Osteoblast (primary cell): ENCODE measurements at regions not wholly inside any gene's neighbourhood (a gene's known extent, or its start where the extent isn't known, plus 50 kb on each side); places are given as distances from the start of the nearest gene placed in this dataset.

Experiments
- DNase-seq: peaks from one replicate; pipeline ENCODE4 v3.0.0; 2011; ENCODE audit warnings: low spot score, mixed read lengths; ENCODE audit not compliant: insufficient read length; ENCODE audit errors: missing footprints
- H2AFZ ChIP-seq: 2 replicates; pipeline ENCODE4 v1.6.0; 2011; ENCODE audit warnings: mild to moderate bottlenecking, low read length
- H3K27ac ChIP-seq: 2 replicates; pipeline ENCODE4 v1.5.1; 2011; ENCODE audit warnings: mild to moderate bottlenecking, low read depth, low read length, moderate library complexity
- H3K27me3 ChIP-seq: 2 replicates; pipeline ENCODE4 v1.6.0; 2012; ENCODE audit warnings: mild to moderate bottlenecking, control low read depth, inconsistent platforms, low read length, moderate library complexity; ENCODE audit not compliant: insufficient read depth
- H3K36me3 ChIP-seq: 2 replicates; pipeline ENCODE4 v1.5.1; 2011; ENCODE audit warnings: mild to moderate bottlenecking, low read length, control low read depth, moderate library complexity; ENCODE audit not compliant: insufficient read depth
- H3K4me1 ChIP-seq: 2 replicates; pipeline ENCODE4 v1.5.1; 2011; ENCODE audit warnings: mild to moderate bottlenecking, low read length, control low read depth, moderate library complexity; ENCODE audit not compliant: insufficient read depth
- H3K4me2 ChIP-seq: 2 replicates; pipeline ENCODE4 v1.6.0; 2011; ENCODE audit warnings: mild to moderate bottlenecking, low read length; ENCODE audit not compliant: insufficient read depth
- H3K4me3 ChIP-seq: fragments of 200-600 bp; sonication (generic); 3 replicates; pipeline ENCODE4 v1.5.1; 2012; ENCODE audit warnings: mild to moderate bottlenecking, low read length, inconsistent platforms; ENCODE audit not compliant: insufficient read depth
- H3K79me2 ChIP-seq: 2 replicates; pipeline ENCODE4 v1.6.0; 2012; ENCODE audit warnings: mild to moderate bottlenecking, low read length, control low read depth, inconsistent platforms; ENCODE audit not compliant: insufficient read depth
- H3K9me3 ChIP-seq: 2 replicates; pipeline ENCODE4 v1.5.1; 2011; ENCODE audit warnings: low read depth, low read length, control low read depth
- H4K20me1 ChIP-seq: 2 replicates; pipeline ENCODE4 v1.6.0; 2012; ENCODE audit warnings: mild to moderate bottlenecking, low read length, control low read depth; ENCODE audit not compliant: insufficient read depth
- TF ChIP-seq, protein P1 (sequence below): IDR thresholded peaks from 2 replicates; pipeline ENCODE4 v1.5.1; 2011; ENCODE audit warnings: mild to moderate bottlenecking, low read depth, low read length, moderate library complexity; ENCODE audit errors: extremely low read depth

DNA sequence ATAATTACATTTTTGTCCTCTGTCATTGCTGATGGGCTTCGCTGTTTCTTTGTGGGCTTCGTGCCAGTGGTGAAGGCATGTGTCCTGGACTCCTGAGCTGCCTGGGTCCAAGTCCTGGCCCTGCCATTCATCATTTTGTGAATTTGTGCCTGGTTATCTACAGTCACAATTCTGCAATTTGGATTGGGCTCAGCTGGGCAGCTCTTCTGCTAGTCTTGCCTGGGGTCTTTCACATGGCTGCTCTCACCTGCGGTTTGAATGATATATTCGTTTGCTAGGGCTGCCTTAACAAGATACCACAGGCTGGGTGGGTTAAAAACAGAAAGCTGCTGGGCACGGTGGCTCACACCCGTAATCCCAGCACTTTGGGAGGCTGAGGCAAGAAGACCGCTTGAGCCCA, 192.7 kb upstream of the IER5L start:
- no peak overlapping the region for H3K27ac ChIP-seq
- DNase-seq = no peak

DNA sequence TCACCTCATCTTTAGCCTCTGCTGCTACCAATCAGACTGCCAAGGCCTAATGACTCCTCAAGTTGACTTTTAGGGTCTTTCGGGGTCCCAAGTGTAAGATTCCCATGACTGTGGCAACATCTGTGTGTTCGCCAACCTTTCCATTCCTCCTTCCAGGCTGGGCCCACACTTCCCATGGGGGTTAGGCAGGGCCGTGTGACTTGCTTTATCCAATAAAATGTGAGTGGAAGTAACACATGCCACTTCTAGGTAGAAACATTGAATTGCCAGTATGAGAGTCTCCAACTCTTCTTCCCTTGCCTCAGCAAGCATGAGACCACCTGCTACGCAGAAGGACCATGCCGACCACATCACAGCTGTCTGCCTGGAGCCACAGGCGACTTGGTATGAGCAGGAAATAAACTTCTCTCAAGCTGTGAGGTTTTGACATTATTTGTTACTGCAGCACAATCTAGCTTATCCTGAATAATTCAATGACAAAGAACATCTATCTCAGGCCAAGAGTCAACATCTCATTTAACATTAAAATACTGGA, 190.4 kb upstream of the IER5L start:
- Histone ChIP-seq H3K9me3 (no peaks in the 10 kb centered on the region), H2AFZ (no peak overlapping the region), H4K20me1 (no peaks in the 10 kb centered on the region), H3K4me2 (no peak overlapping the region), H3K27me3 (no peaks in the 10 kb centered on the region), H3K27ac (no peak overlapping the region), H3K36me3 (no peaks in the 10 kb centered on the region), H3K79me2 (no peaks in the 10 kb centered on the region), H3K4me1 (peaks cover 7% of the 10 kb centered on the region), H3K4me3 (no peak overlapping the region)
- DNase-seq = peak; percentile 46
- TF ChIP-seq, protein P1, sequence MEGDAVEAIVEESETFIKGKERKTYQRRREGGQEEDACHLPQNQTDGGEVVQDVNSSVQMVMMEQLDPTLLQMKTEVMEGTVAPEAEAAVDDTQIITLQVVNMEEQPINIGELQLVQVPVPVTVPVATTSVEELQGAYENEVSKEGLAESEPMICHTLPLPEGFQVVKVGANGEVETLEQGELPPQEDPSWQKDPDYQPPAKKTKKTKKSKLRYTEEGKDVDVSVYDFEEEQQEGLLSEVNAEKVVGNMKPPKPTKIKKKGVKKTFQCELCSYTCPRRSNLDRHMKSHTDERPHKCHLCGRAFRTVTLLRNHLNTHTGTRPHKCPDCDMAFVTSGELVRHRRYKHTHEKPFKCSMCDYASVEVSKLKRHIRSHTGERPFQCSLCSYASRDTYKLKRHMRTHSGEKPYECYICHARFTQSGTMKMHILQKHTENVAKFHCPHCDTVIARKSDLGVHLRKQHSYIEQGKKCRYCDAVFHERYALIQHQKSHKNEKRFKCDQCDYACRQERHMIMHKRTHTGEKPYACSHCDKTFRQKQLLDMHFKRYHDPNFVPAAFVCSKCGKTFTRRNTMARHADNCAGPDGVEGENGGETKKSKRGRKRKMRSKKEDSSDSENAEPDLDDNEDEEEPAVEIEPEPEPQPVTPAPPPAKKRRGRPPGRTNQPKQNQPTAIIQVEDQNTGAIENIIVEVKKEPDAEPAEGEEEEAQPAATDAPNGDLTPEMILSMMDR = no peak

More for the DNA sequence above, 192.7 kb upstream of the IER5L start:
- Histone ChIP-seq H3K4me1 (no peaks in the 10 kb centered on the region), H3K4me3 (no peak overlapping the region), H4K20me1 (no peaks in the 10 kb centered on the region), H2AFZ (no peak overlapping the region), H3K36me3 (no peaks in the 10 kb centered on the region), H3K27me3 (no peaks in the 10 kb centered on the region), H3K9me3 (no peaks in the 10 kb centered on the region), H3K79me2 (no peaks in the 10 kb centered on the region), H3K4me2 (no peak overlapping the region)
- TF ChIP-seq, protein P1 = no peak

GRCh38 chr9:129367287-129367686, 189.2 kb upstream of the IER5L start:
- Histone ChIP-seq H3K4me3 (no peak overlapping the region), H3K9me3 (no peaks in the 10 kb centered on the region), H3K79me2 (no peaks in the 10 kb centered on the region), H3K4me2 (no peak overlapping the region), H3K4me1 (peaks cover 7% of the 10 kb centered on the region), H3K27ac (no peak overlapping the region), H4K20me1 (no peaks in the 10 kb centered on the region), H2AFZ (no peak overlapping the region), H3K27me3 (no peaks in the 10 kb centered on the region), H3K36me3 (no peaks in the 10 kb centered on the region)
- peak; percentile 15 for DNase-seq
- TF ChIP-seq, protein P1 = no peak

GRCh38 chr9:129365196-129365595, 187.1 kb upstream of the IER5L start:
- no peaks in the 10 kb centered on the region for H4K20me1 ChIP-seq
- H3K9me3 ChIP-seq = no peaks in the 10 kb centered on the region
- no peaks in the 10 kb centered on the region for H3K79me2 ChIP-seq
- DNase-seq = peak; percentile 88
- H2AFZ ChIP-seq = peak overlapping the region; percentile 76
- peak overlapping the region; percentile 25 for H3K4me2 ChIP-seq
- TF ChIP-seq, protein P1 = no peak
- peak overlapping the region; percentile 17 for H3K4me3 ChIP-seq
- no peaks in the 10 kb centered on the region for H3K36me3 ChIP-seq
- peaks cover 7% of the 10 kb centered on the region for H3K4me1 ChIP-seq
- no peaks in the 10 kb centered on the region for H3K27me3 ChIP-seq
- H3K27ac ChIP-seq = no peak overlapping the region
